Immature natural killer cell (primary cell): ENCODE measurements at regions not wholly inside any gene's neighbourhood (a gene's known extent, or its start where the extent isn't known, plus 50 kb on each side); places are given as distances from the start of the nearest gene placed in this dataset.
A peak's percentile ranks its signal among the peaks of the same experiment; 100 is the strongest.
"Not testable (repeated sequence)": the region's sequence is repeated elsewhere in the genome, so short reads cannot be mapped to it uniquely, and the experiment has no call there.

Source experiments
- DNase-seq, 3 donors: peaks; one replicate each; pipeline ENCODE4 v3.0.0; 2022; ENCODE audit warnings: mixed read lengths in 1 of 3
- H3K27ac Mint-ChIP-seq, 6 donors: one replicate each; pipeline ENCODE4 v1.8.0; 2020; ENCODE audit warnings: mixed read lengths in 6 of 6, mild to moderate bottlenecking in 5 of 6, inconsistent platforms in 4 of 6, moderate library complexity in 3 of 6
- H3K27me3 Mint-ChIP-seq, 3 donors: one replicate each; pipeline ENCODE4 v1.8.0; 2020 to 2021; ENCODE audit warnings: low read depth in 3 of 3, mild to moderate bottlenecking in 3 of 3, mixed read lengths in 3 of 3, moderate library complexity in 3 of 3, inconsistent platforms in 1 of 3
- H3K36me3 Mint-ChIP-seq, 3 donors: one replicate each; pipeline ENCODE4 v1.8.0; 2020; ENCODE audit warnings: mixed read lengths in 3 of 3, inconsistent platforms in 2 of 3, mild to moderate bottlenecking in 2 of 3
- H3K4me1 Mint-ChIP-seq, 2 donors: one replicate each; pipeline ENCODE4 v1.8.0; 2020; ENCODE audit warnings: inconsistent platforms in 2 of 2, mild to moderate bottlenecking in 2 of 2, mixed read lengths in 2 of 2, moderate library complexity in 1 of 2
- H3K4me3 Mint-ChIP-seq, 5 donors: one replicate each; pipeline ENCODE4 v1.8.0; 2020; ENCODE audit warnings: mild to moderate bottlenecking in 5 of 5, mixed read lengths in 5 of 5, inconsistent platforms in 3 of 5, moderate library complexity in 3 of 5
- H3K9me3 Mint-ChIP-seq, 6 donors: one replicate each; pipeline ENCODE4 v1.8.0; 2020; ENCODE audit warnings: mild to moderate bottlenecking in 6 of 6, mixed read lengths in 6 of 6, inconsistent platforms in 4 of 6, moderate library complexity in 3 of 6

GRCh38 chr1:67612788-67613241, 72.2 kb upstream of the GADD45A start:
- Mint-ChIP-seq H3K9me3 (no peaks in the 10 kb centered on the region), H3K27ac (no peak overlapping the region), H3K4me3 (no peak overlapping the region), H3K27me3 (peaks cover 0 to 3% (median 2%) of the 10 kb centered on the region in 3 donors), H3K36me3 (no peaks in the 10 kb centered on the region), H3K4me1 (no peaks in the 10 kb centered on the region)
- DNase-seq: no peak

GRCh38 chr1:67613479-67613878, 71.5 kb upstream of the GADD45A start:
- not testable (repeated sequence) for H3K27ac Mint-ChIP-seq, DNase-seq, H3K9me3 Mint-ChIP-seq, H3K27me3 Mint-ChIP-seq, H3K36me3 Mint-ChIP-seq, H3K4me1 Mint-ChIP-seq, H3K4me3 Mint-ChIP-seq

GRCh38 chr1:67614511-67614934, 70.5 kb upstream of the GADD45A start:
- Mint-ChIP-seq H3K4me3 (no peak overlapping the region), H3K9me3 (no peaks in the 10 kb centered on the region), H3K27ac (no peak overlapping the region), H3K36me3 (no peaks in the 10 kb centered on the region), H3K27me3 (peaks cover 0 to 2% (median under 1%) of the 10 kb centered on the region in 3 donors), H3K4me1 (no peaks in the 10 kb centered on the region)
- no peak for DNase-seq

- H3K4me1 Mint-ChIP-seq: no peaks in the 10 kb centered on the region
- no peaks in the 10 kb centered on the region for H3K36me3 Mint-ChIP-seq
- DNase-seq: no peak
- peaks cover 0 to 2% (median 2%) of the 10 kb centered on the region in 3 donors for H3K27me3 Mint-ChIP-seq
- H3K4me3 Mint-ChIP-seq: no peak overlapping the region
- H3K9me3 Mint-ChIP-seq: no peaks in the 10 kb centered on the region
- no peak overlapping the region for H3K27ac Mint-ChIP-seq
Measured at GRCh38 chr1:67615886-67616285, 69.1 kb upstream of the GADD45A start.

- H3K36me3 Mint-ChIP-seq: no peaks in the 10 kb centered on the region
- no peak overlapping the region for H3K4me3 Mint-ChIP-seq
- H3K27ac Mint-ChIP-seq: no peak overlapping the region
- DNase-seq: no peak
- H3K27me3 Mint-ChIP-seq: peaks cover 0 to 2% (median 2%) of the 10 kb centered on the region in 3 donors
- H3K9me3 Mint-ChIP-seq: no peaks in the 10 kb centered on the region
- no peaks in the 10 kb centered on the region for H3K4me1 Mint-ChIP-seq
Measured at GRCh38 chr1:67616394-67616985, 68.5 kb upstream of the GADD45A start.

GRCh38 chr1:67618285-67619018, 66.5 kb upstream of the GADD45A start:
- no peak overlapping the region for H3K4me3 Mint-ChIP-seq
- DNase-seq: no peak
- no peak overlapping the region for H3K27ac Mint-ChIP-seq
- H3K36me3 Mint-ChIP-seq: no peaks in the 10 kb centered on the region
- peaks cover 0 to 2% (median 2%) of the 10 kb centered on the region in 3 donors for H3K27me3 Mint-ChIP-seq
- no peaks in the 10 kb centered on the region for H3K9me3 Mint-ChIP-seq
- no peaks in the 10 kb centered on the region for H3K4me1 Mint-ChIP-seq

- no peak for DNase-seq
- Mint-ChIP-seq H3K4me3 (no peak overlapping the region), H3K9me3 (no peaks in the 10 kb centered on the region), H3K27me3 (peaks cover 0 to 2% (median 2%) of the 10 kb centered on the region in 3 donors), H3K36me3 (no peaks in the 10 kb centered on the region), H3K27ac (no peak overlapping the region), H3K4me1 (no peaks in the 10 kb centered on the region)
Measured at GRCh38 chr1:67619080-67619479, 65.9 kb upstream of the GADD45A start.

- DNase-seq: no peak
- Mint-ChIP-seq H3K4me1 (no peaks in the 10 kb centered on the region), H3K27me3 (peaks cover 1 to 2% (median 2%) of the 10 kb centered on the region in 3 donors), H3K9me3 (no peaks in the 10 kb centered on the region), H3K4me3 (no peak overlapping the region), H3K27ac (no peak overlapping the region), H3K36me3 (no peaks in the 10 kb centered on the region)
Measured at GRCh38 chr1:67623906-67624305, 61.1 kb upstream of the GADD45A start.

GRCh38 chr1:67624680-67625079, 60.3 kb upstream of the GADD45A start:
- DNase-seq: no peak
- Mint-ChIP-seq H3K9me3 (no peaks in the 10 kb centered on the region), H3K27ac (no peak overlapping the region), H3K36me3 (no peaks in the 10 kb centered on the region), H3K4me3 (no peak overlapping the region), H3K27me3 (peaks cover 1 to 5% (median 2%) of the 10 kb centered on the region in 3 donors), H3K4me1 (no peaks in the 10 kb centered on the region)

- H3K9me3 Mint-ChIP-seq: no peaks in the 10 kb centered on the region
- H3K4me1 Mint-ChIP-seq: no peaks in the 10 kb centered on the region
- peaks cover 0 to 5% (median 1%) of the 10 kb centered on the region in 3 donors for H3K27me3 Mint-ChIP-seq
- DNase-seq: no peak
- H3K4me3 Mint-ChIP-seq: no peak overlapping the region
- no peaks in the 10 kb centered on the region for H3K36me3 Mint-ChIP-seq
- no peak overlapping the region for H3K27ac Mint-ChIP-seq
Measured at GRCh38 chr1:67626090-67626860, 58.7 kb upstream of the GADD45A start.

GRCh38 chr1:67626861-67627235, 58.2 kb upstream of the GADD45A start:
- no peak overlapping the region for H3K4me3 Mint-ChIP-seq
- H3K9me3 Mint-ChIP-seq: no peaks in the 10 kb centered on the region
- H3K36me3 Mint-ChIP-seq: no peaks in the 10 kb centered on the region
- peaks cover 0 to 5% (median 1%) of the 10 kb centered on the region in 3 donors for H3K27me3 Mint-ChIP-seq
- H3K4me1 Mint-ChIP-seq: no peaks in the 10 kb centered on the region
- H3K27ac Mint-ChIP-seq: no peak overlapping the region
- DNase-seq: no peak

- no peak overlapping the region for H3K4me3 Mint-ChIP-seq
- H3K36me3 Mint-ChIP-seq: no peaks in the 10 kb centered on the region
- H3K9me3 Mint-ChIP-seq: no peaks in the 10 kb centered on the region
- peaks cover 0 to 5% (median 1%) of the 10 kb centered on the region in 3 donors for H3K27me3 Mint-ChIP-seq
- no peak for DNase-seq
- no peaks in the 10 kb centered on the region for H3K4me1 Mint-ChIP-seq
- peak overlapping the region in 1 of 6 donors; percentile 38 for H3K27ac Mint-ChIP-seq
Measured at GRCh38 chr1:67627336-67627735, 57.7 kb upstream of the GADD45A start.

- H3K27ac Mint-ChIP-seq: no peak overlapping the region
- no peak for DNase-seq
- H3K4me1 Mint-ChIP-seq: no peaks in the 10 kb centered on the region
- H3K4me3 Mint-ChIP-seq: no peak overlapping the region
- no peaks in the 10 kb centered on the region for H3K9me3 Mint-ChIP-seq
- peaks cover 0 to 5% (median 1%) of the 10 kb centered on the region in 3 donors for H3K27me3 Mint-ChIP-seq
- H3K36me3 Mint-ChIP-seq: no peaks in the 10 kb centered on the region
Measured at GRCh38 chr1:67627906-67628305, 57.1 kb upstream of the GADD45A start.

- Mint-ChIP-seq H3K9me3 (no peaks in the 10 kb centered on the region), H3K27ac (no peak overlapping the region), H3K4me1 (peaks cover 0 to under 1% of the 10 kb centered on the region in 2 donors), H3K4me3 (no peak overlapping the region), H3K36me3 (no peaks in the 10 kb centered on the region), H3K27me3 (peaks cover 0 to 5% (median 4%) of the 10 kb centered on the region in 3 donors)
- DNase-seq: no peak
Measured at GRCh38 chr1:67629370-67630075, 55.5 kb upstream of the GADD45A start.
